T47D (cell line): ENCODE measurements at regions not wholly inside any gene's neighbourhood (a gene's known extent, or its start where the extent isn't known, plus 50 kb on each side); places are given as distances from the start of the nearest gene placed in this dataset.

ENCODE experiments used
- DNase-seq, 2 experiments: peaks; one replicate each; pipeline versions ENCODE4 v3.0.0 to v3.0.0-alpha.2; 2011 to 2012; ENCODE audit warnings: low read depth in 1 of 2, low spot score in 1 of 2
- JUND ChIP-seq: IDR thresholded peaks from 2 replicates; pipeline ENCODE4 v1.6.1; 2012; ENCODE audit warnings: low read depth
- in situ Hi-C: cut with HindIII; loops from 2 replicates; pipeline ENCODE4 v1.10.0; 2016; ENCODE audit warnings: low sequenced_read_pairs, low pct_unique_long_range_greater_than_20kb

GRCh38 chr3:187795207-187795960, 50.1 kb upstream of the BCL6 start:
- in situ Hi-C loops: no loop called here
- no peak for TF ChIP-seq JUND
- DNase-seq: no peak

- in situ Hi-C loops: no loop called here
- DNase-seq: no peak
- TF ChIP-seq JUND: no peak
These were observed 52.9 kb upstream of the BCL6 start for GRCh38 chr3:187798126-187798525.

- TF ChIP-seq JUND: no peak
- DNase-seq: peak in 1 of 2 experiments; percentile 48
- in situ Hi-C loops: no loop called here
These were observed 53.6 kb upstream of the BCL6 start for GRCh38 chr3:187798531-187799530.

GRCh38 chr3:187799942-187800641, 54.8 kb upstream of the BCL6 start:
- no peak for TF ChIP-seq JUND
- no peak for DNase-seq
- in situ Hi-C loops: no loop called here

- TF ChIP-seq JUND: no peak
- no peak for DNase-seq
- in situ Hi-C loops: no loop called here
These were observed 55.9 kb upstream of the BCL6 start for GRCh38 chr3:187801152-187801551.

- DNase-seq: no peak
- in situ Hi-C loops: no loop called here
- TF ChIP-seq JUND: no peak
These were observed 57.1 kb upstream of the BCL6 start for GRCh38 chr3:187802203-187802927.

GRCh38 chr3:187802928-187803259, 57.6 kb upstream of the BCL6 start:
- TF ChIP-seq JUND: no peak
- in situ Hi-C loops: no loop called here
- DNase-seq: no peak

GRCh38 chr3:187804120-187804744, 59.0 kb upstream of the BCL6 start:
- in situ Hi-C loops: no loop called here

GRCh38 chr3:187804745-187805121, 59.5 kb upstream of the BCL6 start:
- no peak for DNase-seq
- no peak for TF ChIP-seq JUND
- in situ Hi-C loops: no loop called here

More at GRCh38 chr3:187804120-187804744, 59.0 kb upstream of the BCL6 start:
- DNase-seq: no peak
- TF ChIP-seq JUND: no peak

- in situ Hi-C loops: no loop called here
- TF ChIP-seq JUND: no peak
- DNase-seq: no peak
These were observed 60.5 kb upstream of the BCL6 start for GRCh38 chr3:187805774-187806173.

- in situ Hi-C loops: no loop called here
- no peak for DNase-seq
- no peak for TF ChIP-seq JUND
These were observed 62.0 kb upstream of the BCL6 start for GRCh38 chr3:187807086-187807862.
